ENCODE measurements at regions not wholly inside any gene's neighbourhood (a gene's known extent, or its start where the extent isn't known, plus 50 kb on each side); places are given as distances from the start of the nearest gene placed in this dataset.

DNA sequence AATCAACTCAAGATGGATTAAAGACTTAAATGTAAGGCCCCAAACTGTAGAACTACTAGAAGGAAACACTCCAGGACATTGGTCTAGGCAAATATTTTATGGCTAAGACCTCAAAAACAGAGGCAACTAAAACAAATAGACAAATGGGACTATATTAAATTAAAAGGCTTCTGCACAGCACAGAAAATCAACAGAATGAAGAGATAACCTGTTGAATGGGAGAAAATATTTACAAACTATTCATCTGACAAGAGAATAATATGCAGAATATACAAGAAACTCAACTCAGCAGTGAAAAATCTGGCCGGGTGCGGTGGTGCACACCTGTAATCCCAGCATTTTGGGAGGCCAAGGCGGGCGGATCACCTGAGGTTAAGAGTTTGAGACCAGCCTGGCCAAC is 84.1 kb upstream of the HNRNPU start (continued):
- no peak for TF ChIP-seq CUX1 (IDR thresholded peaks at IDR 0.05; ENCODE audit: insufficient replicate concordance, low read depth, low read length)
- no peak for TF ChIP-seq KLF5 (IDR thresholded peaks at IDR 0.05; ENCODE audit: partially characterized antibody)
- TF ChIP-seq RELA (IDR thresholded peaks at IDR 0.05; ENCODE audit: borderline replicate concordance, partially characterized antibody) = no peak

DNA sequence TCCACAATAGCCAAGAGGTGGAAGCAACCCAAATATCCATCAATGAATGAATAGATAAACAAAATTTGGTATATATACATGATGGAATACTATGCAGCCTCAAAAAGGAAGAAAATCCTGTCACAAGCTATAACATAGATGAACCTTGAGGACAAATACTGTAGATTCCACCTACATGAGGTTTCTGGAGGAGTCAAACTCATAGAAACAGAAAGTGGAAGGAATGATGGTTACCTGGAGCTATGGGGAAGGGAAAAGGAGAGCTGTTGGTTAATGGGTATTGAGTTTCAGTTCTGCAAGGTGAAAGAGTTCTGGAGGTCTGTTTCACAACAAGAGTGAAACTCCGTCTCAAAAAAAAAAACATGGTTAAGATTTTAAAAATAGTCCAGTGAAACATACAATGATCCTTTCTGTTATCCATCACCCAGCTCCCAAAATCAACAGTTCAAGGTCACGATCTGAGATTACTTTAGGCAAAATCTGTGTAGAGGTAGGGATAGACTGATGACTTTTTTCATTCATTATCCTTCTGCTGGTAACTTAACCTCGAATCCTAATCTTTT is 80.8 kb upstream of the HNRNPU start:
- in situ Hi-C loops (cut with MboI) = no loop called here
- Histone ChIP-seq H3K9me3 (replicated peaks; ENCODE audit: control insufficient read depth, insufficient read depth, low read length) (no peaks in the 10 kb centered on the region), H3K27ac (ENCODE audit: control insufficient read depth, insufficient read depth) (peak overlapping the region; percentile 88), H3K4me1 (ENCODE audit: control insufficient read depth, insufficient read depth, low read length) (peaks cover 25% of the 10 kb centered on the region), H3K4me2 (ENCODE audit: control insufficient read depth, insufficient read depth) (peak overlapping the region; percentile 85), H3K9ac (ENCODE audit: control insufficient read depth, insufficient read depth, low read length) (peak overlapping the region; percentile 29), H3K36me3 (ENCODE audit: control insufficient read depth in 2 of 2, insufficient read depth in 2 of 2, low read length in 1 of 2) (no peaks in the 10 kb centered on the region), H4K20me1 (ENCODE audit: control insufficient read depth, insufficient read depth) (no peaks in the 10 kb centered on the region), H3K79me2 (ENCODE audit: control insufficient read depth, insufficient read depth, low read length) (no peaks in the 10 kb centered on the region), H2AFZ (ENCODE audit: control insufficient read depth, low read depth, low read length) (peak overlapping the region; percentile 75), H3K27me3 (replicated peaks in 1 of 2; ENCODE audit: control insufficient read depth in 2 of 2, insufficient read depth in 2 of 2, low read length in 1 of 2) (no peaks in the 10 kb centered on the region), H3K4me3 (peak overlapping the region; percentile 33)
- no TSS peak for BruUV-seq (replicated peaks)
- ChIA-PET CTCF (interaction anchor here (0.6 to 1.4 kb wide), 3 partner anchors 27 to 106 kb away, joined by 3 read pairs; no protein-coding TSS in a partner anchor), SMC1A (ENCODE audit: uncharacterized antibody, unreplicated experiment) (interaction anchor here (1.0 to 2.3 kb wide), 8 partner anchors 10 to 106 kb away, joined by 3 to 11 read pairs (median 6); a partner anchor contains a TSS), POLR2A (interaction anchor here (0.7 to 1.1 kb wide), 6 partner anchors 19 to 114 kb away, joined by 3 to 7 read pairs (median 3); no protein-coding TSS in a partner anchor), RAD21 (ENCODE audit: unreplicated experiment) (interaction anchor here (0.8 to 1.7 kb wide), 4 partner anchors 19 to 109 kb away, joined by 3 to 7 read pairs (median 4); a partner anchor contains a TSS)
- peak; percentile 74 for ATAC-seq
- WGBS (ENCODE audit: insufficient coverage, insufficient replicate concordance, low lambda C conversion rate, missing lambda C conversion rate) = 2% methylated on average over 3 of the region's 3 CpGs
- FAIRE-seq = peak; percentile 98
- intact Hi-C loops (cut with micrococcal nuclease; ENCODE audit: unreplicated experiment) = loop anchor here (1.0 to 10.0 kb wide), 4 partner anchors 24 to 290 kb away; partner anchors contain the start of genes COX20 and DESI2
- peak; percentile 85 for DNase-seq (ENCODE audit: low read depth, low spot score)
- no peak for TF ChIP-seq ZNF622 (IDR thresholded peaks at IDR 0.05)
- TF ChIP-seq MLLT1 (IDR thresholded peaks at IDR 0.05) = no peak
- TF ChIP-seq NR2F1 (conservative IDR thresholded peaks at IDR 0.05) = no peak
- TF ChIP-seq EZH2 (IDR thresholded peaks at IDR 0.05; ENCODE audit: borderline replicate concordance, control insufficient read depth, low read depth, low read length) = no peak
- peak; percentile 75 for TF ChIP-seq PAX5 (IDR thresholded peaks at IDR 0.05; ENCODE audit: borderline replicate concordance, low read depth, low read length)
- no peak for TF ChIP-seq SUPT20H (IDR thresholded peaks at IDR 0.05; ENCODE audit: borderline replicate concordance, control insufficient read depth, low read depth, low read length)
- no peak for TF ChIP-seq TARDBP (IDR thresholded peaks at IDR 0.05; ENCODE audit: borderline replicate concordance)
- peak; percentile 87 for TF ChIP-seq RELB (IDR thresholded peaks at IDR 0.05; ENCODE audit: low read depth)
